Stimulated activated naive CD8-positive, alpha-beta T cell treated with anti-CD3 and anti-CD28 coated beads, Interleukin-15, amount 100 ng/mL, for 72 hours (primary cell): ENCODE measurements at regions not wholly inside any gene's neighbourhood (a gene's known extent, or its start where the extent isn't known, plus 50 kb on each side); places are given as distances from the start of the nearest gene placed in this dataset.
"Not testable (repeated sequence)": the region's sequence is repeated elsewhere in the genome, so short reads cannot be mapped to it uniquely, and the experiment has no call there.

Experiments used
- ATAC-seq: fragments of 150-1000 bp; cut with Tn5 transposase; 2 replicates; pipeline ENCODE4 v1.10.0; 2021; ENCODE audit warnings: mild to moderate bottlenecking, moderate library complexity
- DNase-seq, 2 donors: peaks; one replicate each; pipeline ENCODE4 v3.0.0; 2021 to 2022
- H3K27ac Mint-ChIP-seq, 2 donors: one replicate each; pipeline ENCODE4 v1.8.0; 2022; ENCODE audit warnings: mild to moderate bottlenecking in 2 of 2, mixed read lengths in 2 of 2, moderate library complexity in 2 of 2
- H3K27me3 Mint-ChIP-seq: one replicate; pipeline ENCODE4 v1.8.0; 2022; ENCODE audit warnings: mixed read lengths
- H3K4me1 Mint-ChIP-seq: one replicate; pipeline ENCODE4 v1.8.0; 2022; ENCODE audit warnings: mild to moderate bottlenecking, mixed read lengths
- H3K4me3 Mint-ChIP-seq, 2 donors: one replicate each; pipeline ENCODE4 v1.8.0; 2022; ENCODE audit warnings: mild to moderate bottlenecking in 2 of 2, mixed read lengths in 2 of 2, moderate library complexity in 1 of 2
- H3K9me3 Mint-ChIP-seq, 2 donors: one replicate each; pipeline ENCODE4 v1.8.0; 2022; ENCODE audit warnings: mixed read lengths in 2 of 2

- peaks cover 16 to 29% of the 10 kb centered on the region in 2 donors for H3K9me3 Mint-ChIP-seq
- DNase-seq, result no peak
- H3K4me3 Mint-ChIP-seq, result no peak overlapping the region
- H3K27ac Mint-ChIP-seq, result no peak overlapping the region
- ATAC-seq, result no peak
- no peaks in the 10 kb centered on the region for H3K4me1 Mint-ChIP-seq
- H3K27me3 Mint-ChIP-seq, result no peaks in the 10 kb centered on the region
These were observed 1672.7 kb upstream of the PCDH7 start for GRCh38 chr4:29047341-29048041.

GRCh38 chr4:29051381-29051965, 1668.7 kb upstream of the PCDH7 start:
- Mint-ChIP-seq H3K9me3 (peaks cover 19 to 30% of the 10 kb centered on the region in 2 donors), H3K4me3 (no peak overlapping the region), H3K4me1 (no peaks in the 10 kb centered on the region), H3K27me3 (no peaks in the 10 kb centered on the region), H3K27ac (no peak overlapping the region)
- ATAC-seq, result no peak
- DNase-seq, result no peak

GRCh38 chr4:29052266-29052665, 1667.9 kb upstream of the PCDH7 start:
- Mint-ChIP-seq H3K27ac (no peak overlapping the region), H3K4me3 (no peak overlapping the region), H3K4me1 (no peaks in the 10 kb centered on the region), H3K27me3 (no peaks in the 10 kb centered on the region), H3K9me3 (peaks cover 16 to 30% of the 10 kb centered on the region in 2 donors)
- DNase-seq (no peak), ATAC-seq (no peak)

GRCh38 chr4:29058531-29058930, 1661.6 kb upstream of the PCDH7 start:
- Mint-ChIP-seq H3K27ac (no peak overlapping the region), H3K27me3 (no peaks in the 10 kb centered on the region), H3K4me1 (no peaks in the 10 kb centered on the region), H3K9me3 (peaks cover 0 to 12% of the 10 kb centered on the region in 2 donors), H3K4me3 (no peak overlapping the region)
- ATAC-seq (no peak), DNase-seq (no peak)

GRCh38 chr4:29066861-29067260, 1653.3 kb upstream of the PCDH7 start:
- no peaks in the 10 kb centered on the region for H3K4me1 Mint-ChIP-seq
- H3K4me3 Mint-ChIP-seq, result no peak overlapping the region
- DNase-seq (no peak), ATAC-seq (no peak)
- no peaks in the 10 kb centered on the region for H3K27me3 Mint-ChIP-seq
- no peak overlapping the region for H3K27ac Mint-ChIP-seq
- H3K9me3 Mint-ChIP-seq, result peaks cover 0 to 18% of the 10 kb centered on the region in 2 donors

GRCh38 chr4:29073571-29073970, 1646.6 kb upstream of the PCDH7 start:
- Mint-ChIP-seq H3K27ac (no peak overlapping the region), H3K4me3 (no peak overlapping the region), H3K9me3 (peaks cover 10 to 15% of the 10 kb centered on the region in 2 donors), H3K4me1 (no peaks in the 10 kb centered on the region), H3K27me3 (no peaks in the 10 kb centered on the region)
- DNase-seq (no peak), ATAC-seq (no peak)

GRCh38 chr4:29075366-29075765, 1644.8 kb upstream of the PCDH7 start:
- peaks cover 8 to 10% of the 10 kb centered on the region in 2 donors for H3K9me3 Mint-ChIP-seq
- no peak overlapping the region for H3K4me3 Mint-ChIP-seq
- DNase-seq, result no peak
- no peaks in the 10 kb centered on the region for H3K27me3 Mint-ChIP-seq
- no peak overlapping the region for H3K27ac Mint-ChIP-seq
- H3K4me1 Mint-ChIP-seq, result no peaks in the 10 kb centered on the region
- ATAC-seq, result no peak

- H3K4me1 Mint-ChIP-seq, result no peaks in the 10 kb centered on the region
- no peak for ATAC-seq
- H3K27me3 Mint-ChIP-seq, result no peaks in the 10 kb centered on the region
- no peak overlapping the region for H3K27ac Mint-ChIP-seq
- no peak for DNase-seq
- no peak overlapping the region for H3K4me3 Mint-ChIP-seq
- H3K9me3 Mint-ChIP-seq, result peaks cover 0 to 4% of the 10 kb centered on the region in 2 donors
These were observed 1640.9 kb upstream of the PCDH7 start for GRCh38 chr4:29079260-29079659.

- H3K4me1 Mint-ChIP-seq, result no peaks in the 10 kb centered on the region
- no peak for ATAC-seq
- no peak overlapping the region for H3K27ac Mint-ChIP-seq
These were observed 1638.8 kb upstream of the PCDH7 start for GRCh38 chr4:29081234-29081955.

GRCh38 chr4:29082684-29083083, 1637.5 kb upstream of the PCDH7 start:
- Mint-ChIP-seq H3K4me3 (no peak overlapping the region), H3K9me3 (peaks cover 0 to 9% of the 10 kb centered on the region in 2 donors), H3K4me1 (no peaks in the 10 kb centered on the region), H3K27me3 (no peaks in the 10 kb centered on the region), H3K27ac (no peak overlapping the region)
- ATAC-seq (no peak), DNase-seq (no peak)

More at GRCh38 chr4:29081234-29081955, 1638.8 kb upstream of the PCDH7 start:
- Mint-ChIP-seq H3K27me3 (no peaks in the 10 kb centered on the region), H3K4me3 (no peak overlapping the region), H3K9me3 (peaks cover 0 to 9% of the 10 kb centered on the region in 2 donors)
- DNase-seq, result no peak

GRCh38 chr4:29085748-29086147, 1634.4 kb upstream of the PCDH7 start:
- peaks cover 0 to 4% of the 10 kb centered on the region in 2 donors for H3K9me3 Mint-ChIP-seq

GRCh38 chr4:29104694-29105093, 1615.5 kb upstream of the PCDH7 start:
- no peaks in the 10 kb centered on the region for H3K27me3 Mint-ChIP-seq
- no peak for DNase-seq
- ATAC-seq, result no peak
- no peaks in the 10 kb centered on the region for H3K4me1 Mint-ChIP-seq
- H3K27ac Mint-ChIP-seq, result no peak overlapping the region
- H3K9me3 Mint-ChIP-seq, result peaks cover 0 to 4% of the 10 kb centered on the region in 2 donors
- H3K4me3 Mint-ChIP-seq, result no peak overlapping the region

More at GRCh38 chr4:29085748-29086147, 1634.4 kb upstream of the PCDH7 start:
- H3K27ac Mint-ChIP-seq, result no peak overlapping the region
- no peaks in the 10 kb centered on the region for H3K27me3 Mint-ChIP-seq
- no peak overlapping the region for H3K4me3 Mint-ChIP-seq
- H3K4me1 Mint-ChIP-seq, result no peaks in the 10 kb centered on the region
- DNase-seq (no peak), ATAC-seq (no peak)

GRCh38 chr4:29113960-29114359, 1606.2 kb upstream of the PCDH7 start:
- Mint-ChIP-seq H3K27ac (no peak overlapping the region), H3K4me3 (no peak overlapping the region)
- ATAC-seq, result no peak

GRCh38 chr4:29117231-29117722, 1602.9 kb upstream of the PCDH7 start:
- not testable (repeated sequence) for H3K27ac Mint-ChIP-seq, DNase-seq, H3K4me1 Mint-ChIP-seq, H3K9me3 Mint-ChIP-seq, H3K4me3 Mint-ChIP-seq, H3K27me3 Mint-ChIP-seq, ATAC-seq

More at GRCh38 chr4:29113960-29114359, 1606.2 kb upstream of the PCDH7 start:
- no peaks in the 10 kb centered on the region for H3K27me3 Mint-ChIP-seq
- no peak for DNase-seq
- H3K4me1 Mint-ChIP-seq, result no peaks in the 10 kb centered on the region
- peaks cover 0 to 6% of the 10 kb centered on the region in 2 donors for H3K9me3 Mint-ChIP-seq

GRCh38 chr4:29121586-29121985, 1598.6 kb upstream of the PCDH7 start:
- H3K9me3 Mint-ChIP-seq, result peaks cover 0 to 10% of the 10 kb centered on the region in 2 donors
- ATAC-seq, result no peak
- no peaks in the 10 kb centered on the region for H3K4me1 Mint-ChIP-seq
- no peak overlapping the region for H3K27ac Mint-ChIP-seq
- H3K4me3 Mint-ChIP-seq, result no peak overlapping the region
- H3K27me3 Mint-ChIP-seq, result no peaks in the 10 kb centered on the region
- no peak for DNase-seq

GRCh38 chr4:29128810-29129209, 1591.4 kb upstream of the PCDH7 start:
- Mint-ChIP-seq H3K27ac (no peak overlapping the region), H3K27me3 (no peaks in the 10 kb centered on the region), H3K4me3 (no peak overlapping the region), H3K9me3 (peaks cover 10 to 14% of the 10 kb centered on the region in 2 donors), H3K4me1 (no peaks in the 10 kb centered on the region)
- ATAC-seq, result no peak
- no peak for DNase-seq
